H1 (cell line): ENCODE measurements at regions not wholly inside any gene's neighbourhood (a gene's known extent, or its start where the extent isn't known, plus 50 kb on each side); places are given as distances from the start of the nearest gene placed in this dataset.
A peak's percentile ranks its signal among the peaks of the same experiment; 100 is the strongest.

Experiments
- CTCF ChIA-PET: fragments of 300-600 bp; sonication (Branson Sonifier 250); formaldehyde crosslinking; loops from one replicate; lab custom pipeline; 2021; ENCODE audit not compliant: partially characterized antibody; lab: Charles Lee
- POLR2A ChIA-PET: fragments of 300-600 bp; sonication (Branson Sonifier 250); formaldehyde crosslinking; loops from one replicate; lab custom pipeline; 2021; ENCODE audit warnings: inconsistent platforms; ENCODE audit not compliant: partially characterized antibody; lab: Charles Lee
- DNase-seq, 2 experiments: peaks; one replicate each; pipeline versions ENCODE4 v3.0.0 to v3.0.0-alpha.2; 2010 to 2022; ENCODE audit warnings: low spot score in 2 of 2, low read depth in 1 of 2, mixed read lengths in 1 of 2
- FAIRE-seq: peaks from 2 replicates; lab custom pipeline; 2011; peaks lifted over from hg19 to GRCh38; lab: Jason Lieb, UNC
- H2AFZ ChIP-seq: 2 replicates; pipeline ENCODE4 v1.8.1; 2012; ENCODE audit warnings: low read length, inconsistent platforms
- H2AK5ac ChIP-seq: 2 replicates; pipeline ENCODE4 v1.6.1; 2013; ENCODE audit warnings: low read depth, low read length
- H2BK120ac ChIP-seq: replicated peaks from 2 replicates; pipeline ENCODE3; 2013; ENCODE audit warnings: low read depth, low read length, inconsistent platforms
- H2BK12ac ChIP-seq: 2 replicates; pipeline ENCODE4 v1.6.1; 2013; ENCODE audit warnings: low read depth, low read length
- H2BK15ac ChIP-seq: 2 replicates; pipeline ENCODE4 v1.6.1; 2013; ENCODE audit warnings: low read length
- H2BK20ac ChIP-seq: 2 replicates; pipeline ENCODE4 v1.6.1; 2013; ENCODE audit warnings: low read length
- H2BK5ac ChIP-seq: 2 replicates; pipeline ENCODE4 v1.6.1; 2013; ENCODE audit warnings: low read depth, low read length
- H3K14ac ChIP-seq: 2 replicates; pipeline ENCODE4 v1.6.1; 2013; ENCODE audit warnings: inconsistent platforms; ENCODE audit not compliant: insufficient read length
- H3K18ac ChIP-seq: 2 replicates; pipeline ENCODE4 v1.6.1; 2013; ENCODE audit warnings: low read length; ENCODE audit errors: extremely low read depth
- H3K23ac ChIP-seq: 2 replicates; pipeline ENCODE4 v1.6.1; 2013; ENCODE audit warnings: inconsistent platforms; ENCODE audit not compliant: insufficient read length
- H3K23me2 ChIP-seq: 2 replicates; pipeline ENCODE4 v1.6.1; 2013; ENCODE audit warnings: low read depth, low read length
- H3K27ac ChIP-seq: 2 replicates; pipeline ENCODE4 v1.6.1; 2011; ENCODE audit warnings: low read depth, low read length, inconsistent platforms
- H3K27me3 ChIP-seq, 4 experiments: replicated peaks in 1 of 4; 1 replicate in 1 of 4; 2 replicates in 3 of 4; pipeline versions ENCODE4 v1.6.1 to v1.8.1; 2011 to 2013; ENCODE audit warnings: low read length in 3 of 4, mild to moderate bottlenecking in 3 of 4, inconsistent platforms in 2 of 4, mixed read lengths in 2 of 4, moderate library complexity in 1 of 4; ENCODE audit not compliant: control insufficient read depth in 3 of 4, insufficient read depth in 3 of 4; ENCODE audit errors: extremely low read depth in 1 of 4
- H3K36me3 ChIP-seq, 4 experiments: 2 replicates each; pipeline versions ENCODE4 v1.6.1 to v1.8.1; 2011 to 2013; ENCODE audit warnings: mild to moderate bottlenecking in 4 of 4, low read length in 3 of 4, moderate library complexity in 2 of 4, control low read depth in 1 of 4, inconsistent platforms in 1 of 4; ENCODE audit not compliant: insufficient read depth in 4 of 4, control insufficient read depth in 2 of 4
- H3K4ac ChIP-seq: replicated peaks from 2 replicates; pipeline ENCODE3; 2013; ENCODE audit warnings: low read length, low read depth, mixed read lengths, inconsistent platforms; ENCODE audit not compliant: insufficient read length
- H3K4me1 ChIP-seq, 4 experiments: replicated peaks in 1 of 4; 1 replicate in 1 of 4; 2 replicates in 3 of 4; pipeline versions ENCODE4 v1.6.1 to v1.8.1; 2011 to 2013; ENCODE audit warnings: low read length in 3 of 4, inconsistent platforms in 2 of 4, mixed read lengths in 1 of 4; ENCODE audit not compliant: insufficient read depth in 4 of 4, control insufficient read depth in 3 of 4
- H3K4me2 ChIP-seq, 2 experiments: 2 replicates each; pipeline versions ENCODE4 v1.6.1 to v1.8.1; 2011 to 2013; ENCODE audit warnings: low read depth in 2 of 2, low read length in 2 of 2, control low read depth in 1 of 2, inconsistent platforms in 1 of 2, mild to moderate bottlenecking in 1 of 2; ENCODE audit not compliant: insufficient read depth in 1 of 2
- H3K4me3 ChIP-seq, 4 experiments: fragments of 200-600, 300-600 bp in 1 of 4; sonication (generic), shearing (Covaris generic), sonication (Bioruptor Twin) in 1 of 4; 2 replicates each; pipeline versions ENCODE4 v1.5.1 to v1.8.1; 2011 to 2016; ENCODE audit warnings: low read length in 4 of 4, low read depth in 3 of 4, control low read depth in 2 of 4, inconsistent platforms in 2 of 4, mild to moderate bottlenecking in 2 of 4, mixed read lengths in 1 of 4, moderate library complexity in 1 of 4; ENCODE audit not compliant: insufficient read depth in 2 of 4; ENCODE audit errors: extremely low read depth in 1 of 4
- H3K56ac ChIP-seq: replicated peaks from 2 replicates; pipeline ENCODE3; 2013; ENCODE audit warnings: low read depth, mild to moderate bottlenecking, mixed read lengths, low read length, inconsistent platforms; ENCODE audit not compliant: insufficient read length
- H3K79me1 ChIP-seq: 2 replicates; pipeline ENCODE4 v1.6.1; 2013; ENCODE audit warnings: low read depth, low read length, control low read depth
- H3K79me2 ChIP-seq, 2 experiments: 2 replicates each; pipeline versions ENCODE4 v1.6.1 to v1.8.1; 2012 to 2013; ENCODE audit warnings: low read length in 2 of 2, mild to moderate bottlenecking in 2 of 2, inconsistent platforms in 1 of 2; ENCODE audit not compliant: insufficient read depth in 2 of 2, control insufficient read depth in 1 of 2
- H3K9ac ChIP-seq, 4 experiments: replicated peaks in 1 of 4; 1 replicate in 1 of 4; 2 replicates in 3 of 4; pipeline versions ENCODE4 v1.6.1 to v1.8.1; 2011 to 2013; ENCODE audit warnings: low read depth in 3 of 4, low read length in 3 of 4, control low read depth in 2 of 4, mild to moderate bottlenecking in 2 of 4, moderate library complexity in 2 of 4, inconsistent platforms in 1 of 4; ENCODE audit errors: extremely low read depth in 1 of 4
- H3K9me3 ChIP-seq, 2 experiments: 2 replicates each; pipeline versions ENCODE4 v1.6.1 to v1.8.1; 2012 to 2013; ENCODE audit warnings: mild to moderate bottlenecking in 2 of 2, moderate library complexity in 2 of 2, control low read depth in 1 of 2, inconsistent platforms in 1 of 2, low read depth in 1 of 2, low read length in 1 of 2, mixed read lengths in 1 of 2; ENCODE audit not compliant: insufficient read depth in 2 of 2
- H4K20me1 ChIP-seq, 2 experiments: replicated peaks in 1 of 2; 2 replicates each; pipeline versions ENCODE3 to v1.8.1; 2011 to 2013; ENCODE audit warnings: inconsistent platforms in 2 of 2, low read length in 2 of 2, mild to moderate bottlenecking in 1 of 2; ENCODE audit not compliant: insufficient read depth in 2 of 2, control insufficient read depth in 1 of 2
- H4K5ac ChIP-seq: 2 replicates; pipeline ENCODE4 v1.6.1; 2013; ENCODE audit warnings: low read length, low read depth, mixed read lengths, inconsistent platforms; ENCODE audit not compliant: insufficient read length
- H4K8ac ChIP-seq: 2 replicates; pipeline ENCODE4 v1.8.0; 2013; ENCODE audit warnings: mild to moderate bottlenecking, moderate library complexity, low read length, inconsistent platforms; ENCODE audit not compliant: insufficient read depth; ENCODE audit errors: extremely low read depth
- H4K91ac ChIP-seq: replicated peaks from 2 replicates; pipeline ENCODE3; 2013; ENCODE audit warnings: low read length, mixed read lengths, inconsistent platforms; ENCODE audit not compliant: insufficient read length
- BCL11A ChIP-seq, 2 experiments: IDR thresholded peaks; one replicate each; pipeline ENCODE4 v1.6.1; 2011; ENCODE audit warnings: low read depth in 2 of 2, low read length in 2 of 2, mild to moderate bottlenecking in 2 of 2
- CBX8 ChIP-seq: fragments of 300-800, 300-1000 bp; sonication (generic); IDR thresholded peaks from 2 replicates; pipeline ENCODE4 v1.7.1; 2016; ENCODE audit warnings: low read depth, low read length, borderline replicate concordance
- CHD1 ChIP-seq: IDR thresholded peaks from 2 replicates; pipeline ENCODE4 v1.6.1; 2012; ENCODE audit warnings: low read depth, low read length, improper control_type of control experiment
- CTBP2 ChIP-seq: IDR thresholded peaks from 2 replicates; pipeline ENCODE4 v1.7.0; 2011; ENCODE audit warnings: borderline replicate concordance, mild to moderate bottlenecking, moderate library complexity, mixed read lengths, low read length; ENCODE audit not compliant: insufficient read depth, insufficient read length
- CTCF ChIP-seq, 3 experiments: IDR thresholded peaks; 1 replicate in 2 of 3; 2 replicates in 1 of 3; pipeline versions ENCODE4 v1.5.1 to v1.6.1; 2011; ENCODE audit warnings: low read length in 3 of 3, mild to moderate bottlenecking in 3 of 3, inconsistent platforms in 2 of 3, low read depth in 1 of 3, moderate library complexity in 1 of 3; ENCODE audit not compliant: insufficient read depth in 1 of 3; ENCODE audit errors: control extremely low read depth in 1 of 3
- E2F6 ChIP-seq: IDR thresholded peaks from 2 replicates; pipeline ENCODE4 v1.6.1; 2012; ENCODE audit warnings: inconsistent platforms
- JUND ChIP-seq: IDR thresholded peaks from 2 replicates; pipeline ENCODE4 v1.6.1; 2011; ENCODE audit warnings: mild to moderate bottlenecking, improper control_type of control experiment, low read length
- NRF1 ChIP-seq: IDR thresholded peaks from 2 replicates; pipeline ENCODE4 v1.6.1; 2011; ENCODE audit warnings: mild to moderate bottlenecking, low read depth, low read length, improper control_type of control experiment
- RFX5 ChIP-seq: IDR thresholded peaks from 2 replicates; pipeline ENCODE4 v1.6.1; 2011; ENCODE audit warnings: low read depth, low read length, improper control_type of control experiment, borderline replicate concordance
- SP1 ChIP-seq: IDR thresholded peaks from 2 replicates; pipeline ENCODE4 v1.6.1; 2011; ENCODE audit warnings: low read depth, low read length
- SUZ12 ChIP-seq: fragments of 200-600 bp; sonication (generic); IDR thresholded peaks from 2 replicates; pipeline ENCODE4 v1.6.1; 2012; ENCODE audit warnings: mild to moderate bottlenecking, inconsistent platforms, low read length, moderate library complexity, mixed read lengths
- TBP ChIP-seq: IDR thresholded peaks from 2 replicates; pipeline ENCODE4 v1.6.1; 2011; ENCODE audit warnings: low read depth, low read length, improper control_type of control experiment
- WGBS, 2 experiments: shearing (Covaris generic) in 1 of 2; methylation state at CpG; one replicate each; pipeline versions ENCODE4 v1.1.6 to v1.1.7; 2013 to 2015; ENCODE audit warnings: low lambda C conversion rate in 2 of 2, mixed read lengths in 2 of 2, inconsistent platforms in 1 of 2, low coverage in 1 of 2, missing lambda C conversion rate in 1 of 2; ENCODE audit not compliant: insufficient replicate concordance in 2 of 2, insufficient coverage in 1 of 2, insufficient read length in 1 of 2; ENCODE audit errors: extremely low coverage in 1 of 2, missing lambda C conversion rate in 1 of 2; 5-methylcytosine and 5-hydroxymethylcytosine counted together

- no peaks in the 10 kb centered on the region for H3K9me3 ChIP-seq
- H3K4me1 ChIP-seq: peaks cover 0 to 2% (median under 1%) of the 10 kb centered on the region in 4 experiments; a peak in 1 of 7 replicates
- ChIA-PET POLR2A (no interaction called here), CTCF (interaction anchor here (0.6 kb wide), 1 partner anchor 918 kb away, joined by 3 read pairs; no protein-coding TSS in a partner anchor)
- no peak overlapping the region for H3K23ac ChIP-seq
- H3K9ac ChIP-seq: no peak overlapping the region
- no peak overlapping the region for H4K5ac ChIP-seq
- H3K79me2 ChIP-seq: no peaks in the 10 kb centered on the region
- FAIRE-seq: no peak
- H2AK5ac ChIP-seq: no peak overlapping the region
- no peak overlapping the region for H3K4me3 ChIP-seq
- no peak overlapping the region for H3K4ac ChIP-seq
- no peak overlapping the region for H2AFZ ChIP-seq
- H3K56ac ChIP-seq: no peak overlapping the region
- no peak overlapping the region for H3K18ac ChIP-seq
- 97% methylated on average over 3 of the region's 3 CpGs; no CpG with 5 or more reads in 1 of the 2 experiments for WGBS, 2 experiments
- H3K79me1 ChIP-seq: no peaks in the 10 kb centered on the region
- no peak overlapping the region for H3K14ac ChIP-seq
- H3K27me3 ChIP-seq: no peaks in the 10 kb centered on the region
- H3K4me2 ChIP-seq: no peak overlapping the region
- 0 out of 2 replicates have a peak overlapping the region, but pooled peaks have one; percentile 5 for H2BK15ac ChIP-seq
- no peaks in the 10 kb centered on the region for H3K36me3 ChIP-seq
- no peak overlapping the region for H3K27ac ChIP-seq
- H4K91ac ChIP-seq: no peak overlapping the region
- H4K20me1 ChIP-seq: no peaks in the 10 kb centered on the region
- no peak overlapping the region for H2BK20ac ChIP-seq
- H2BK120ac ChIP-seq: no peak overlapping the region
- H3K23me2 ChIP-seq: no peaks in the 10 kb centered on the region
- H2BK5ac ChIP-seq: no peak overlapping the region
- H2BK12ac ChIP-seq: no peak overlapping the region; the same call in 1 of the 2 replicates
- H4K8ac ChIP-seq: no peak overlapping the region
- DNase-seq: no peak
- TF ChIP-seq CHD1: no peak
- no peak for TF ChIP-seq CTCF (IDR thresholded peaks at IDR 0.05; ENCODE audit: control extremely low read depth in 1 of 3, insufficient read depth in 1 of 3, low read depth in 1 of 3, low read length in 3 of 3)
- no peak for TF ChIP-seq CTBP2
- TF ChIP-seq JUND: no peak
- TF ChIP-seq SUZ12: no peak
- no peak for TF ChIP-seq E2F6
- TF ChIP-seq TBP: no peak
- no peak for TF ChIP-seq CBX8
- no peak for TF ChIP-seq RFX5
- TF ChIP-seq BCL11A (IDR thresholded peaks at IDR 0.05; ENCODE audit: low read depth in 2 of 2, low read length in 2 of 2): no peak
- TF ChIP-seq NRF1: no peak
- no peak for TF ChIP-seq SP1
Measured at GRCh38 chr16:26194526-26194925, 502.8 kb downstream of the HS3ST4 start.
